Motor neuron (in vitro differentiated cells): ENCODE measurements at regions not wholly inside any gene's neighbourhood (a gene's known extent, or its start where the extent isn't known, plus 50 kb on each side); places are given as distances from the start of the nearest gene placed in this dataset.

Experiments used
- ATAC-seq, 8 experiments: fragments of 200-7000 bp; cut with Tn5 transposase; replicated peaks in 6 of 8; 2 replicates each; pipeline ENCODE4 v1.8.0; 2021; ENCODE audit warnings: mild to moderate bottlenecking in 8 of 8, moderate library complexity in 8 of 8
- H3K27ac ChIP-seq, 2 donors: fragments of 250-450 bp; sonication (Bioruptor Pico); 2 replicates each; pipeline ENCODE4 v1.9.0; 2021; ENCODE audit warnings: antibody characterized with exemption in 2 of 2, mild to moderate bottlenecking in 2 of 2, moderate library complexity in 1 of 2
- H3K4me1 ChIP-seq, 2 donors: fragments of 250-450 bp; sonication (Bioruptor Pico); replicated peaks in 1 of 2; 2 replicates each; pipeline ENCODE4 v1.6.1; 2021; ENCODE audit warnings: antibody characterized with exemption in 2 of 2, mild to moderate bottlenecking in 2 of 2, moderate library complexity in 1 of 2
- H3K4me3 ChIP-seq, 5 donors: fragments of 250-450 bp; sonication (Bioruptor Pico); 2 replicates each; pipeline ENCODE4 v1.9.0; 2021; ENCODE audit warnings: antibody characterized with exemption in 5 of 5, mild to moderate bottlenecking in 5 of 5, moderate library complexity in 4 of 5
- WGBS, 10 experiments: fragments of 450-650 bp; shearing (Covaris generic); methylation state at CpG; one replicate each; pipeline ENCODE4 v1.0.0; 2022; 5-methylcytosine and 5-hydroxymethylcytosine counted together
- in situ Hi-C, 9 experiments: fragments of 400-800 bp; cut with MboI; loops; one replicate each; pipeline ENCODE4 v1.15.0; 2021; ENCODE audit warnings: low sequenced_read_pairs in 9 of 9, low pct_unique_long_range_greater_than_20kb in 2 of 9; ENCODE audit not compliant: unreplicated experiment in 9 of 9

DNA sequence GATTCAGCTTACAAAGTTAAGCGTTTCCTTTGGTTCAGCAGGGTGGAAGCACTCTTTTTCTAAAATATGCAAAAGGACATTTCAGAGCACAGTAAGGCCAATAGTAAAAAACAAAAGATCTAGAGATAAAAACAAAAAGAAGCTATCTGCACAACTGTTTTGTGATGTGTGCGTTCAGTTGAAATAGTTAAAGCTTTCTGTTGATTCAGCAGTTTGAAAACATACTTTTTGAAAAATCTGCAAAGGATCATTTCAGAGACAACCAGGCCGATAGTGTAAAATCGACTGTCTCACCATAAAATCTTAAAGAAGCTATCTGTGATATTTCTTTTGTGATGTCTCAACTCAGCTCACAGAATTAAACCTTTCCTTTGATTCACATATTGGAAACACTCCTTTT is 300.0 kb upstream of the ALG10B start:
- 7 to 88% (median 39%) methylated on average over 2 to 4 of the region's 4 CpGs for WGBS, 10 experiments
- no peak for ATAC-seq
- in situ Hi-C loops = no loop called here
- Histone ChIP-seq H3K27ac (no peak overlapping the region), H3K4me1 (no peaks in the 10 kb centered on the region), H3K4me3 (no peak overlapping the region)

DNA sequence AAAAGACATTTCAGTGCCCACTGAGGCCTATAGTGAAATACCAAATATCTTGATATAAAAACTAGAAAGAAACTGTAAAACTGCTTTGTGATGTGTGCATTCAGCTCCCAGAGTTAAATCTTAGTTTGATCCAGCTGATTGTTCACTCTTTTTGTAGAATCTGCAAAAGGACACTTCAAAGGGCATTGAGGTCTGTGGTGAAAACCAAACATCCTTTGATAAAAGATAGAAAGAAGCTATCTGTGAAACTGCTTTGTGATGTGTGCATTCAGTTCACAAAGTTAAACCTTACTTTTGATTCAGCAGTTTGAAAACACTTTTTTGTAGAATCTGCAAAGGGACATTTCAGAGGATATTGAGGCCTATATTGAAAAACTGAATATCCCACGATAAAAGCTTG is 290.7 kb upstream of the ALG10B start:
- ATAC-seq = no peak
- WGBS, 10 experiments = 0 to 10% (median 0%) methylated on average over 1 of the region's 1 CpG; no CpG with 5 or more reads in 2 of the 10 experiments
- in situ Hi-C loops = loop anchor here in 1 of 9 experiments (25.0 kb wide), 1 partner anchor 111 kb away; no protein-coding TSS in a partner anchor
- H3K4me3 ChIP-seq = no peak overlapping the region
- no peaks in the 10 kb centered on the region for H3K4me1 ChIP-seq
- H3K27ac ChIP-seq = no peak overlapping the region

DNA sequence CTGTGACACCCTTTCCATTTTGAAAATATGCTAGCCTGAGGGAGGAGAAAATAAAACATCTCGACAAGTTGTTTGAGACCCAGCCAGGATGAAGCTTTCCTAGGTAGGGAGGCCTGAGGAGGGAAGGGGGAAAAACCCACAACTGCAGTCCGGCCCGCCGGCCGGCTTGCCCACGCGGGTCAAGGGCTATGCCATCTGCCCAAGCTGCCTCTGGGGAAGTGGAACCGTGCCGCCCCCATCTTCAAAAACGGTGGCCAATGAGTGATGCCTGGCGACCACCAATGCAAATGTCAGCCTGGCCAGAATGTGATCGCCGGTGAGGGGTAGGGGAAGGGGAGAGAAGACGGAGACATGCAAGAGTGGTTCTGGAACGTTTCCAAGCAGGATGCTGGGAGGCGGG is 263.5 kb upstream of the ALG10B start:
- Histone ChIP-seq H3K4me1 (no peaks in the 10 kb centered on the region), H3K4me3 (no peak overlapping the region), H3K27ac (no peak overlapping the region)
- 0 to 96% (median 60%) methylated on average over 1 to 9 of the region's 16 CpGs; no CpG with 5 or more reads in 3 of the 10 experiments for WGBS, 10 experiments
- no peak for ATAC-seq
- in situ Hi-C loops = loop anchor here in 1 of 9 experiments (10.0 kb wide), 1 partner anchor 62 kb away; no protein-coding TSS in a partner anchor

DNA sequence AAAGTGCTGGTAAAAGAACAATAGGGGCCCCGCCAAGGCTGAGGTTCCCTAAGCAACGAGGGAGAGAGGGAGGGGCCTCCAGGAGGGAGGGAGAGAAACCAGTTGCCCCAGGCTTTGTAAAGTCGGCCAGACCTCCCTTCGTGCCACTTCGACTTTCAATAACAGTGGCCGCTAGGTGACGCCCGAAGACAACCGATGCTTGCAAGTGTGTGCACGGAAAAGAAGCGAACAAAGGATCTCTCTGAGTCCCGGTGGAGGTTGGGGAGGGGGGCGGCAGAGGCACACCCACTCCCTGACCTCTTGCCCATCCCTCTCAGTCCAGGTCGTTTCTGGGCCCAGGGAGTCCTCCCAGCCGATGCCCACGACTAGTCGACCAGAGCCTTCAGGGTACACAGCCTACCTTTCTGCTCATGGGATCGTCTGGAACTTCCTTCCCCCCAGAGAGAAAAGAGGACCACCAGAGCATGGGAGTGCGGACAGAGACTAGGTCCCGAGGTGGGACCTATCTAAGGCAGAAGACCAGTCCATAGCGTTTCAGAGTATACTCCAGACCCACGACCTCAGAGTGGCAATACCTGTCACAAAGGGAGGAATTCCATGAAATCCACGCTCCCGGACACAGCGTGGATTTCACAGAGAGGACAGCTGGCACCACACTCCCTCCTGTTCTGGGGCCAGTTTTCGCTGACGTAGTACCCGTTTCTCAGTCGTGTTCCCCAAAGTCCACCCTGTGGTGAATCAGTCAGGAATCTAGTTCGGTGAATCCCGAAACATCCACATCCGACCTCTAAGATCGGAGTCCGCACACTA is 262.7 kb upstream of the ALG10B start:
- Histone ChIP-seq H3K4me3 (no peak overlapping the region), H3K27ac (no peak overlapping the region), H3K4me1 (no peaks in the 10 kb centered on the region)
- 10 to 83% (median 79%) methylated on average over 2 to 7 of the region's 34 CpGs; no CpG with 5 or more reads in 2 of the 10 experiments for WGBS, 10 experiments
- peak in 3 of 8 experiments; percentile 10 to 50 (median 31) for ATAC-seq
- in situ Hi-C loops = loop anchor here in 1 of 9 experiments (10.0 kb wide), 1 partner anchor 61 kb away; no protein-coding TSS in a partner anchor

DNA sequence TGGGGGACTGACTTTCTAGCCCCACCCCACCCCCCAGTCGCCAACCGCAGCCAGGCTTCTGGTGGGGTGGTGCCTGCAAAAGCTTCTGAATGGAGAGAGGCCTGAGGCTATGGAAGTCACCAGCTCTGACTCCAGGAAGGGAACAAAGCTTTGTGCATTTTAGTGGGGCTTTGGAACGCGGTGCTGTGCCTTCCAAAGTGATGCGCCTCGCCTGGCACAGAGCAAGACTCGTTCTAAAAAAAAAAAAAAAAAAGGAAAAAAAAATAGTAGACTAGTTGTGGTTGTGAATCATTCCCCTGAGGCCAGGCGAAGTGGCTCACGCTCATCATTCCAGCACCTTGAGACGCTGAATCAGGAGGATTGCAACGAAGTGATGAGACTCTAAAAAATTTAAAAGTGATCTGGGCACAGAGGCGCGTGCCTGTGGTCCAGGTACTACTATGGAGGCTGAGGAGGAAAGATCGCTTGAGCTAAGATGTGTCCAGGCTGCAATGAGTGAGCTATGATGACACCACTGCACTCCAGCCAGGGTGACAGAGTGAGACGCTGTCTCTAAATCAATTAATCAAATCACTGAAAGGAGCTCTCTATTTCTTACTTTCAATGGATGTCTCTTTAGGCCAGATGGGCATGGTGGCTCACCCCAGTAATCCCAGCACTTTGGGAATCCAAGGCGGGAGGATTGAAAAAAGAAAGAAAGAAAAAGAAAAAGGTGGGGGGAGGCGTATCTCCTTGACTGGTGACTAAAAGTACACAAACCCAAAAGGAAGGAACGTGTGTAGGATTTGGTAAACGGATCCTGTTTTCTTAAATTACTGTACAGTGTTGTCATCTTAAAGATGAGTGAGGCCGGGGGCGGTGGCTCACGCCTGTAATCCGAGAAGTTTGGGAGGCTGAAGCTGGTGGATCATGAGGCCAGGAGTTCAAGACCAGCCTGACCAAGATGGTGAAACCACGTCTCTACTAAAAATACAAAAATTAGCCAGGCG is 259.6 kb upstream of the ALG10B start:
- H3K4me1 ChIP-seq = no peaks in the 10 kb centered on the region
- 20 to 100% (median 67%) methylated on average over 1 to 24 of the region's 25 CpGs; no CpG with 5 or more reads in 1 of the 10 experiments for WGBS, 10 experiments
- in situ Hi-C loops = loop anchor here in 1 of 9 experiments (10.0 kb wide), 1 partner anchor 58 kb away; no protein-coding TSS in a partner anchor
- peak in 1 of 8 experiments; percentile 15 for ATAC-seq
- H3K4me3 ChIP-seq = no peak overlapping the region
- no peak overlapping the region for H3K27ac ChIP-seq

DNA sequence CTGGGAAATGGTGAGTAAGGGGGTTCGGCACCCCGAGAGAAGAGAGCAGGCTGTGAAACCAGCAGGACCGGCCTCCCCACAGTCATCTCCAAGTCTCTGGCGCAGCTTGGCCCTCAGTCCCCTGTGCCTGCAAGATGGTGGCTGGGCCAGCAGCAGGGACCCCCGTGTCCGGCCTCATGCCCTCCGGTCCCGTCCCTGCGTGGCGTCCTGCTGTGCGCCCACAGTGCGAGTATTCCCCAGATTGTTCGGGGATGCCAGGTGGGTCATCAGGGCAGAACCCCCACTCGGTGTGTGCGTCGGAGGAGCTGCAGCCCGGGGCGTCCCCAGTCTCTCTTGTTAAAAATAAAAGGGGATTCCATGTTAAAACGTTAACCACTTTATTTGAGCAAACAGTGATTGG is 216.9 kb upstream of the ALG10B start:
- Histone ChIP-seq H3K4me3 (no peak overlapping the region), H3K4me1 (no peaks in the 10 kb centered on the region), H3K27ac (no peak overlapping the region)
- ATAC-seq = no peak
- in situ Hi-C loops = no loop called here
- 17 to 93% (median 90%) methylated on average over 3 to 17 of the region's 19 CpGs; no CpG with 5 or more reads in 3 of the 10 experiments for WGBS, 10 experiments

DNA sequence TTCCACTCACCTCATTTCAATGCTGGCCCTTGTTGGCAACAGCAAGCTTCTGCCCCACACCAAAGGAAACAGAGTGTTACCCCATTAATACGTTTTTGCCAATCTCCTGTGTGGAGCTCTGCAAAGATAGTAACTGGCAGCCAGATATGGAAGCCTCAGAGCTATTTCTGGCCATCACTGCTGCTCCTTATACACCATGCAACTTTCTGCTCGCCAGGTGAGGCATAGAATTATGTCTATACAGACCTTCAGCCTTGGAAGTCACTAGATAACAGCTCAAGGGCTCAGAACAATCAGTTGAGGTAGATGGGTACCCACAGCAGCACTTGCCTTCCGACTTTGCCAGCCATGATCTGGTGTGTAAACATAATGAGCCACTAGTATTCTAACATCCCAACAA is 214.8 kb upstream of the ALG10B start:
- no peak for ATAC-seq
- no peak overlapping the region for H3K27ac ChIP-seq
- WGBS, 10 experiments = 0 to 20% (median 13%) methylated on average over 1 to 2 of the region's 3 CpGs; no CpG with 5 or more reads in 5 of the 10 experiments
- in situ Hi-C loops = no loop called here
- H3K4me1 ChIP-seq = no peaks in the 10 kb centered on the region
- H3K4me3 ChIP-seq = no peak overlapping the region

DNA sequence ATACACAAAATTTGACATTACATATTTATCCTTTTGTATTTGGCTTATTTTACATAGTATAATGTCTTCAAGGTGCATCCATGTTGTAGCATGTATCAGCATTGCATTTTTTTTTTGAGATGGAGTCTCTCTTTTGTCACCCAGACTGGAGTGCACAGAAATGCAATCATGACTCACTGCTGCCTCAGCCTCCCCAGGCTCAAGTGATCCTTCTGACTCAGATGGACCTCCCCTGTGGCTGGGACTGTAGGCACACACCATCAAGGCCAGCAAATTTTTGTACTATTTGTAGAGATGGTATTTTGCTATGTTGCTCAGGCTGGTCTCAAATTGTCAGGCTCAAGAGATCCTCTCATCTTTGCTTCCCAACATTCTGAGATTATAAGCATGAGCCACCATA is 214.4 kb upstream of the ALG10B start:
- Histone ChIP-seq H3K4me1 (no peaks in the 10 kb centered on the region), H3K4me3 (no peak overlapping the region), H3K27ac (no peak overlapping the region)
- no peak for ATAC-seq
- in situ Hi-C loops = no loop called here

DNA sequence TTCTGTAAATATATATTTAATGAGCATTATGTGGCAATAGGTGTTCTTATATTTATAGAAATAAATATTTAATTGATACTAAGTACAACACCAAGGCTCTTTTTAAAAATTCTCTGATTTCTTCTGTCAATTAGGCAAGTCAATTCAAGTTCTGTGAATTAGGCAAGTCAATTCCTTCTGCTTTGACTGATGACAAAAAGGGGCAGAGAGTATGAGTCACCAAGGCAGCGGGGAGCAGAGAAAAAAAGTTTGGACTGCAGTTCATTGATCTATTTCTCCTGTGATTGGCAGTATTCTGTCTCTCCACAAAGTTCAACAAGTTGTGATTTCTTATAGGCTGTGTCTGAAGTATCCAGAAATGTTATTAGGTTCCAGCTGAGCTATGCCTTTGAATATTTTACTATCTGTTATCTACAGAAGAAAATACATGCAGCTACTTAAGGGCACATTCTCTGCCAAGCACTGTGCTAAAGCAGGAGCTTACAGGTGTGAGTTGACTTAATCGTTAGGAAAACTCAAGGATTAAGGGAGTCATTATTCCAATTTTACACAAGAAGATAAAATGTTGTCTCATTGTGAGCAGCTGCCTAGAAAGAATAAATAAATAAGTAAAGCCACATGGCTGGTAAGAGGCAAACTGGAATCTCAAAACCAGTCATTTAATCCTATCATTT is 206.4 kb upstream of the ALG10B start:
- Histone ChIP-seq H3K27ac (no peak overlapping the region), H3K4me1 (no peaks in the 10 kb centered on the region), H3K4me3 (no peak overlapping the region)
- no peak for ATAC-seq
- WGBS, 10 experiments = 0 to 83% (median 33%) methylated on average over 1 to 2 of the region's 2 CpGs; no CpG with 5 or more reads in 3 of the 10 experiments
- in situ Hi-C loops = loop anchor here in 1 of 9 experiments (10.0 kb wide), 1 partner anchor 55 kb away; no protein-coding TSS in a partner anchor

DNA sequence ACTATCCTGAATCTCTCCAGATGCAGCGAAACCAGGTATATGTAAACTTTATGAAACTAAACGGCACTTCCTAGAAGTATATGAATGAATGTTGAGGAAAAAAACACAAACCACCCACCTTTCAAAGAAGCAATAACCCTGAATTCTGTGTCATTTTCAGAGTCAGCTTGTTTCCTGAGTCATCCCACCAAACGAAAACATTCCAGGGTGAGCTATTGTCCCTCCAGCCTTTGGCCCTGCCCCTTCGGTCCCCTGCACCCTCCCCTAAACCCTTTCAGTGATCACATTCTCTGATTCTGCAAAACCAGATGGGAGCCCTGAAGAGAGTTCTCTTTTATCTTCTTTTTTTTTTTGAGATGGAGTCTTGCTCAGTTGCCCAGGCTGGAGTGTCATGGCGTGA is 202.6 kb upstream of the ALG10B start:
- no peak overlapping the region for H3K4me3 ChIP-seq
- H3K27ac ChIP-seq = no peak overlapping the region
- in situ Hi-C loops = loop anchor here in 1 of 9 experiments (10.0 kb wide), 1 partner anchor 59 kb away; no protein-coding TSS in a partner anchor
- no peak for ATAC-seq
- 4 to 83% (median 60%) methylated on average over 1 to 4 of the region's 5 CpGs; no CpG with 5 or more reads in 2 of the 10 experiments for WGBS, 10 experiments
- H3K4me1 ChIP-seq = no peaks in the 10 kb centered on the region

DNA sequence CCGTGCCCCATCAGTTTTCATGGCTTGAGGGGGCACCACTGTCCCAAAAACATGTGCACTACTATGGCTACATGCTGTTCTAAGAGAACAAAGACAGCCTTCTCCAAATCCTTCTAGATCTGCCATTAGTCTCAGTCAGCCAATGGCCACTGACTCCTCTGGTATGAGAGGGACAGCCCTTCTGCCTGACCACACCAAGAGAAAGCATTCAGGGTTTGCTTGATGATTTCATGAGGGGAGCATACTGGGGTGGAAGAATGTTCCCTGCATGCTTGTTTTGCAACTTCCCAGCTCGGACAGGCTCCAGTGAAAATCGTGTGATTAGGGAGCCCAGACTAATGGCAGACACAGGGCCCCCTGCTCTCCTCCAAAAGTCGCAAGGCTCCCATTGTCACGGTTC is 199.6 kb upstream of the ALG10B start:
- in situ Hi-C loops = loop anchor here in 1 of 9 experiments (10.0 kb wide), 1 partner anchor 62 kb away; no protein-coding TSS in a partner anchor
- ATAC-seq = no peak
- 0 to 67% (median 19%) methylated on average over 1 to 5 of the region's 5 CpGs; no CpG with 5 or more reads in 2 of the 10 experiments for WGBS, 10 experiments

DNA sequence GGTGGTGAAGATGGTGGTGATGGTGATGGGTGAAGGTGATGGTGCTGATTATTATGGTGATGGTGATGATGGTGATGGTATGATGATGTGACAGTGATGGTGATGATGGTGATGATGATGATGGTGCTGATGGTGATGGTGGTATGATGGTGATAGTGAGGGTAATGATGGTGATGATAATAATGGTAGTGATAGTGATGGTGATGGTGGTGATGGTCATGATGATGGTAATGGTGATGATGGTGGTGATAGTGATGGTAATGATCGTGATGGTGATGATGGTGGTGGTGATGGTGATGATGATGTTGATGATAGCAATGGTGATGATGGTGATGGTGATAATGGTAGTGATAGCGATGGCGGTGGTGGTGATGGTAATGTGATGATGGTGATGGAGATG is 197.9 kb upstream of the ALG10B start:
- 4 to 100% (median 59%) methylated on average over 2 to 3 of the region's 3 CpGs for WGBS, 10 experiments
- Histone ChIP-seq H3K4me1 (no peaks in the 10 kb centered on the region), H3K27ac (no peak overlapping the region), H3K4me3 (no peak overlapping the region)
- in situ Hi-C loops = loop anchor here in 1 of 9 experiments (10.0 kb wide), 1 partner anchor 64 kb away; no protein-coding TSS in a partner anchor
- no peak for ATAC-seq

More for the DNA sequence above, 199.6 kb upstream of the ALG10B start:
- Histone ChIP-seq H3K4me3 (no peak overlapping the region), H3K27ac (no peak overlapping the region), H3K4me1 (no peaks in the 10 kb centered on the region)
